Vagina (tissue), 2 donors: ENCODE measurements at regions not wholly inside any gene's neighbourhood (a gene's known extent, or its start where the extent isn't known, plus 50 kb on each side); places are given as distances from the start of the nearest gene placed in this dataset.

ENCODE experiments used
- CTCF ChIP-seq, 3 experiments: fragments of 450-650 bp in 2 of 3; fragments of 200-600 bp in 1 of 3; sonication (generic) in 1 of 3; IDR thresholded peaks; one replicate each; pipeline ENCODE4 v1.5.1; 2017 to 2019; ENCODE audit warnings: antibody characterized with exemption in 3 of 3, mild to moderate bottlenecking in 2 of 3, moderate library complexity in 2 of 3
- POLR2AphosphoS5 ChIP-seq, 2 donors: sonication (generic); formaldehyde crosslinking; IDR thresholded peaks; one replicate each; pipeline ENCODE4 v1.9.0; 2017; ENCODE audit warnings: antibody characterized with exemption in 2 of 2, mild to moderate bottlenecking in 2 of 2, low read depth in 1 of 2; ENCODE audit not compliant: insufficient read depth in 1 of 2

- TF ChIP-seq CTCF (IDR thresholded peaks at IDR 0.05) (no peak), POLR2AphosphoS5 (IDR thresholded peaks at IDR 0.05; ENCODE audit: insufficient read depth in 1 of 2, low read depth in 1 of 2) (no peak)
Observed at GRCh38 chr6:156268849-156269248, 508.3 kb upstream of the ARID1B start.
